H1 (cell line): ENCODE measurements at regions not wholly inside any gene's neighbourhood (a gene's known extent, or its start where the extent isn't known, plus 50 kb on each side); places are given as distances from the start of the nearest gene placed in this dataset.

Source experiments
- CTCF ChIA-PET: fragments of 300-600 bp; sonication (Branson Sonifier 250); formaldehyde crosslinking; loops from one replicate; lab custom pipeline; 2021; ENCODE audit not compliant: partially characterized antibody; lab: Charles Lee
- POLR2A ChIA-PET: fragments of 300-600 bp; sonication (Branson Sonifier 250); formaldehyde crosslinking; loops from one replicate; lab custom pipeline; 2021; ENCODE audit warnings: inconsistent platforms; ENCODE audit not compliant: partially characterized antibody; lab: Charles Lee
- DNase-seq, 2 experiments: peaks; one replicate each; pipeline versions ENCODE4 v3.0.0 to v3.0.0-alpha.2; 2010 to 2022; ENCODE audit warnings: low spot score in 2 of 2, low read depth in 1 of 2, mixed read lengths in 1 of 2
- FAIRE-seq: peaks from 2 replicates; lab custom pipeline; 2011; peaks lifted over from hg19 to GRCh38; lab: Jason Lieb, UNC
- H2AFZ ChIP-seq: 2 replicates; pipeline ENCODE4 v1.8.1; 2012; ENCODE audit warnings: low read length, inconsistent platforms
- H2AK5ac ChIP-seq: 2 replicates; pipeline ENCODE4 v1.6.1; 2013; ENCODE audit warnings: low read depth, low read length
- H2BK120ac ChIP-seq: replicated peaks from 2 replicates; pipeline ENCODE3; 2013; ENCODE audit warnings: low read depth, low read length, inconsistent platforms
- H2BK12ac ChIP-seq: 2 replicates; pipeline ENCODE4 v1.6.1; 2013; ENCODE audit warnings: low read depth, low read length
- H2BK15ac ChIP-seq: 2 replicates; pipeline ENCODE4 v1.6.1; 2013; ENCODE audit warnings: low read length
- H2BK20ac ChIP-seq: 2 replicates; pipeline ENCODE4 v1.6.1; 2013; ENCODE audit warnings: low read length
- H2BK5ac ChIP-seq: 2 replicates; pipeline ENCODE4 v1.6.1; 2013; ENCODE audit warnings: low read depth, low read length
- H3K14ac ChIP-seq: 2 replicates; pipeline ENCODE4 v1.6.1; 2013; ENCODE audit warnings: inconsistent platforms; ENCODE audit not compliant: insufficient read length
- H3K18ac ChIP-seq: 2 replicates; pipeline ENCODE4 v1.6.1; 2013; ENCODE audit warnings: low read length; ENCODE audit errors: extremely low read depth
- H3K23ac ChIP-seq: 2 replicates; pipeline ENCODE4 v1.6.1; 2013; ENCODE audit warnings: inconsistent platforms; ENCODE audit not compliant: insufficient read length
- H3K23me2 ChIP-seq: 2 replicates; pipeline ENCODE4 v1.6.1; 2013; ENCODE audit warnings: low read depth, low read length
- H3K27ac ChIP-seq: 2 replicates; pipeline ENCODE4 v1.6.1; 2011; ENCODE audit warnings: low read depth, low read length, inconsistent platforms
- H3K27me3 ChIP-seq, 4 experiments: replicated peaks in 1 of 4; 1 replicate in 1 of 4; 2 replicates in 3 of 4; pipeline versions ENCODE4 v1.6.1 to v1.8.1; 2011 to 2013; ENCODE audit warnings: low read length in 3 of 4, mild to moderate bottlenecking in 3 of 4, inconsistent platforms in 2 of 4, mixed read lengths in 2 of 4, moderate library complexity in 1 of 4; ENCODE audit not compliant: control insufficient read depth in 3 of 4, insufficient read depth in 3 of 4; ENCODE audit errors: extremely low read depth in 1 of 4
- H3K36me3 ChIP-seq, 4 experiments: 2 replicates each; pipeline versions ENCODE4 v1.6.1 to v1.8.1; 2011 to 2013; ENCODE audit warnings: mild to moderate bottlenecking in 4 of 4, low read length in 3 of 4, moderate library complexity in 2 of 4, control low read depth in 1 of 4, inconsistent platforms in 1 of 4; ENCODE audit not compliant: insufficient read depth in 4 of 4, control insufficient read depth in 2 of 4
- H3K4ac ChIP-seq: replicated peaks from 2 replicates; pipeline ENCODE3; 2013; ENCODE audit warnings: low read length, low read depth, mixed read lengths, inconsistent platforms; ENCODE audit not compliant: insufficient read length
- H3K4me1 ChIP-seq, 4 experiments: replicated peaks in 1 of 4; 1 replicate in 1 of 4; 2 replicates in 3 of 4; pipeline versions ENCODE4 v1.6.1 to v1.8.1; 2011 to 2013; ENCODE audit warnings: low read length in 3 of 4, inconsistent platforms in 2 of 4, mixed read lengths in 1 of 4; ENCODE audit not compliant: insufficient read depth in 4 of 4, control insufficient read depth in 3 of 4
- H3K4me2 ChIP-seq, 2 experiments: 2 replicates each; pipeline versions ENCODE4 v1.6.1 to v1.8.1; 2011 to 2013; ENCODE audit warnings: low read depth in 2 of 2, low read length in 2 of 2, control low read depth in 1 of 2, inconsistent platforms in 1 of 2, mild to moderate bottlenecking in 1 of 2; ENCODE audit not compliant: insufficient read depth in 1 of 2
- H3K4me3 ChIP-seq, 4 experiments: fragments of 200-600, 300-600 bp in 1 of 4; sonication (generic), shearing (Covaris generic), sonication (Bioruptor Twin) in 1 of 4; 2 replicates each; pipeline versions ENCODE4 v1.5.1 to v1.8.1; 2011 to 2016; ENCODE audit warnings: low read length in 4 of 4, low read depth in 3 of 4, control low read depth in 2 of 4, inconsistent platforms in 2 of 4, mild to moderate bottlenecking in 2 of 4, mixed read lengths in 1 of 4, moderate library complexity in 1 of 4; ENCODE audit not compliant: insufficient read depth in 2 of 4; ENCODE audit errors: extremely low read depth in 1 of 4
- H3K56ac ChIP-seq: replicated peaks from 2 replicates; pipeline ENCODE3; 2013; ENCODE audit warnings: low read depth, mild to moderate bottlenecking, mixed read lengths, low read length, inconsistent platforms; ENCODE audit not compliant: insufficient read length
- H3K79me1 ChIP-seq: 2 replicates; pipeline ENCODE4 v1.6.1; 2013; ENCODE audit warnings: low read depth, low read length, control low read depth
- H3K79me2 ChIP-seq, 2 experiments: 2 replicates each; pipeline versions ENCODE4 v1.6.1 to v1.8.1; 2012 to 2013; ENCODE audit warnings: low read length in 2 of 2, mild to moderate bottlenecking in 2 of 2, inconsistent platforms in 1 of 2; ENCODE audit not compliant: insufficient read depth in 2 of 2, control insufficient read depth in 1 of 2
- H3K9ac ChIP-seq, 4 experiments: replicated peaks in 1 of 4; 1 replicate in 1 of 4; 2 replicates in 3 of 4; pipeline versions ENCODE4 v1.6.1 to v1.8.1; 2011 to 2013; ENCODE audit warnings: low read depth in 3 of 4, low read length in 3 of 4, control low read depth in 2 of 4, mild to moderate bottlenecking in 2 of 4, moderate library complexity in 2 of 4, inconsistent platforms in 1 of 4; ENCODE audit errors: extremely low read depth in 1 of 4
- H3K9me3 ChIP-seq, 2 experiments: 2 replicates each; pipeline versions ENCODE4 v1.6.1 to v1.8.1; 2012 to 2013; ENCODE audit warnings: mild to moderate bottlenecking in 2 of 2, moderate library complexity in 2 of 2, control low read depth in 1 of 2, inconsistent platforms in 1 of 2, low read depth in 1 of 2, low read length in 1 of 2, mixed read lengths in 1 of 2; ENCODE audit not compliant: insufficient read depth in 2 of 2
- H4K20me1 ChIP-seq, 2 experiments: replicated peaks in 1 of 2; 2 replicates each; pipeline versions ENCODE3 to v1.8.1; 2011 to 2013; ENCODE audit warnings: inconsistent platforms in 2 of 2, low read length in 2 of 2, mild to moderate bottlenecking in 1 of 2; ENCODE audit not compliant: insufficient read depth in 2 of 2, control insufficient read depth in 1 of 2
- H4K5ac ChIP-seq: 2 replicates; pipeline ENCODE4 v1.6.1; 2013; ENCODE audit warnings: low read length, low read depth, mixed read lengths, inconsistent platforms; ENCODE audit not compliant: insufficient read length
- H4K8ac ChIP-seq: 2 replicates; pipeline ENCODE4 v1.8.0; 2013; ENCODE audit warnings: mild to moderate bottlenecking, moderate library complexity, low read length, inconsistent platforms; ENCODE audit not compliant: insufficient read depth; ENCODE audit errors: extremely low read depth
- H4K91ac ChIP-seq: replicated peaks from 2 replicates; pipeline ENCODE3; 2013; ENCODE audit warnings: low read length, mixed read lengths, inconsistent platforms; ENCODE audit not compliant: insufficient read length
- CEBPB ChIP-seq: IDR thresholded peaks from 2 replicates; pipeline ENCODE4 v1.6.1; 2012; ENCODE audit warnings: low read depth, low read length
- CHD1 ChIP-seq: IDR thresholded peaks from 2 replicates; pipeline ENCODE4 v1.6.1; 2012; ENCODE audit warnings: low read depth, low read length, improper control_type of control experiment
- E2F6 ChIP-seq: IDR thresholded peaks from 2 replicates; pipeline ENCODE4 v1.6.1; 2012; ENCODE audit warnings: inconsistent platforms
- EP300 ChIP-seq, 2 experiments: IDR thresholded peaks; 1 replicate in 1 of 2; 2 replicates in 1 of 2; pipeline ENCODE4 v1.6.1; 2011 to 2012; ENCODE audit warnings: low read depth in 2 of 2, low read length in 2 of 2, mild to moderate bottlenecking in 2 of 2, borderline replicate concordance in 1 of 2, inconsistent platforms in 1 of 2, moderate library complexity in 1 of 2
- JUND ChIP-seq: IDR thresholded peaks from 2 replicates; pipeline ENCODE4 v1.6.1; 2011; ENCODE audit warnings: mild to moderate bottlenecking, improper control_type of control experiment, low read length
- KDM4A ChIP-seq: IDR thresholded peaks from one replicate; pipeline ENCODE4 v1.7.1; 2012; ENCODE audit warnings: low read depth, mild to moderate bottlenecking, moderate library complexity, low read length, inconsistent platforms; ENCODE audit not compliant: severe bottlenecking
- PHF8 ChIP-seq: fragments of 200-600 bp; sonication (generic); conservative IDR thresholded peaks from 2 replicates; pipeline ENCODE4 v1.7.1; 2012; ENCODE audit warnings: low read depth, mild to moderate bottlenecking, inconsistent platforms, low read length, moderate library complexity
- POLR2AphosphoS5 ChIP-seq: IDR thresholded peaks from 2 replicates; pipeline ENCODE4 v1.6.1; 2011; ENCODE audit warnings: low read depth, low read length
- POU5F1 ChIP-seq: IDR thresholded peaks from 2 replicates; pipeline ENCODE4 v1.6.1; 2011; ENCODE audit warnings: low read depth, mild to moderate bottlenecking, low read length, moderate library complexity
- SIX5 ChIP-seq: IDR thresholded peaks from 2 replicates; pipeline ENCODE4 v1.6.1; 2011; ENCODE audit warnings: mild to moderate bottlenecking, low read depth, low read length
- SP2 ChIP-seq: IDR thresholded peaks from 2 replicates; pipeline ENCODE4 v1.6.1; 2012; ENCODE audit warnings: mild to moderate bottlenecking, low read length, inconsistent platforms
- TBP ChIP-seq: IDR thresholded peaks from 2 replicates; pipeline ENCODE4 v1.6.1; 2011; ENCODE audit warnings: low read depth, low read length, improper control_type of control experiment
- YY1 ChIP-seq: IDR thresholded peaks from 2 replicates; pipeline ENCODE4 v1.6.1; 2011; ENCODE audit warnings: low read depth, mild to moderate bottlenecking, low read length
- ZNF274 ChIP-seq: IDR thresholded peaks from 2 replicates; pipeline ENCODE4 v1.7.0; 2012; ENCODE audit warnings: low read length, borderline replicate concordance; ENCODE audit errors: extremely low read depth
- WGBS, 2 experiments: shearing (Covaris generic) in 1 of 2; methylation state at CpG; one replicate each; pipeline versions ENCODE4 v1.1.6 to v1.1.7; 2013 to 2015; ENCODE audit warnings: low lambda C conversion rate in 2 of 2, mixed read lengths in 2 of 2, inconsistent platforms in 1 of 2, low coverage in 1 of 2, missing lambda C conversion rate in 1 of 2; ENCODE audit not compliant: insufficient replicate concordance in 2 of 2, insufficient coverage in 1 of 2, insufficient read length in 1 of 2; ENCODE audit errors: extremely low coverage in 1 of 2, missing lambda C conversion rate in 1 of 2; 5-methylcytosine and 5-hydroxymethylcytosine counted together

DNA sequence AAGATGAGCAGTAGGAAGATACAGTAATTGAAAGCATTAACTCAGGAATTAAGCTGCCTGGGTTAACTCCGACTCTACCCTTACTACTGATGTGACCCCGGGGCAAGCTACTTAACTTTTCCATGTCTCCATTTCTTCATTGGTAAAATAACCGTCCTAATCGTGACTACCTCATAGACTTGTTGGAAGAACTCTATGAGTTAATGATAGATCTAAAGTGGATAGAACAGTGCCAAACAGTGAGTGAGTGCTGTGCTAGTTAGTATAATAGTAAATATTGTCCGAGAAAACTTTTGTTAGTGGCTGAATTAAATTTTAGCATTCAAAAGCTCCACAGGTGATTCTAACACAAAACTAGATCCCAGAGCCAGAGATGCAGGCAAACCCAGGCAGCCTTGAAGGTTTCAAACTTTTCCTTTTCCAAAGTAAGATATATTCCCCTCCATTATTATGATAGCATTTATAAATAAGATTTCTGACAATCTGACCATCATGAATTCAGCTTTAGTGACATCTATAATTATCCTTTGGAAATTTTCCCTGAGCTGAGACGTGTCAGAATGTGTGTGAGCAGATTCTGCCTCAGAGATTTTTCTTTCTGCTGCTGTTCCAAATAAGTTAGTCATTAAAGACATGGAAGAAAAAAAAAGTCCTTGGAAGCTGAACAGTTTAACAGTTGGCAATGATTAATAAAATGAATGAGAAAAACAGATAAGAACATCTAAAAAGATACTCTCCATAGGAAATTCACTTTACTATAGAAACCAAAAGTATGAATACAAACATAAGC is 369.5 kb downstream of the PRELID2 start:
- WGBS, 2 experiments, result 93% methylated on average over 6 of the region's 6 CpGs; no CpG with 5 or more reads in 1 of the 2 experiments
- FAIRE-seq, result no peak
- no peak for TF ChIP-seq POLR2AphosphoS5
- no peak for TF ChIP-seq TBP
- TF ChIP-seq E2F6, result no peak
- TF ChIP-seq PHF8, result no peak
- TF ChIP-seq CHD1, result no peak
- no peak for TF ChIP-seq SIX5
- TF ChIP-seq SP2, result no peak
- no peak for TF ChIP-seq EP300 (IDR thresholded peaks at IDR 0.05; ENCODE audit: borderline replicate concordance in 1 of 2, low read depth in 2 of 2, low read length in 2 of 2)
- TF ChIP-seq JUND, result no peak
- TF ChIP-seq KDM4A, result no peak
- no peak for TF ChIP-seq YY1
- TF ChIP-seq ZNF274, result no peak
- no peak for TF ChIP-seq CEBPB
- TF ChIP-seq POU5F1, result no peak

More for the DNA sequence above, 369.5 kb downstream of the PRELID2 start:
- Histone ChIP-seq H3K79me2 (no peaks in the 10 kb centered on the region), H2AFZ (no peak overlapping the region), H3K36me3 (no peaks in the 10 kb centered on the region), H4K91ac (no peak overlapping the region), H3K79me1 (no peaks in the 10 kb centered on the region), H4K8ac (no peak overlapping the region), H3K56ac (no peak overlapping the region), H3K18ac (no peak overlapping the region), H3K23ac (no peak overlapping the region), H3K27me3 (no peaks in the 10 kb centered on the region), H3K9me3 (no peaks in the 10 kb centered on the region), H2BK5ac (no peak overlapping the region), H2BK12ac (no peak overlapping the region), H3K4me3 (no peak overlapping the region), H4K5ac (no peak overlapping the region), H2BK120ac (no peak overlapping the region), H3K4ac (no peak overlapping the region), H3K4me1 (no peaks in the 10 kb centered on the region), H2BK20ac (no peak overlapping the region), H2BK15ac (no peak overlapping the region), H3K4me2 (no peak overlapping the region), H4K20me1 (no peaks in the 10 kb centered on the region), H3K14ac (no peak overlapping the region), H2AK5ac (no peak overlapping the region), H3K23me2 (no peaks in the 10 kb centered on the region; the same call in 1 of the 2 replicates), H3K27ac (no peak overlapping the region), H3K9ac (no peak overlapping the region)
- DNase-seq, result no peak
- CTCF ChIA-PET, result no interaction called here
- POLR2A ChIA-PET, result interaction anchor here (1.8 kb wide), 1 partner anchor 13 kb away, joined by 4 read pairs; no protein-coding TSS in a partner anchor
